HG03097 (cell line): ENCODE measurements at regions not wholly inside any gene's neighbourhood (a gene's known extent, or its start where the extent isn't known, plus 50 kb on each side); places are given as distances from the start of the nearest gene placed in this dataset.
A peak's percentile ranks its signal among the peaks of the same experiment; 100 is the strongest.

ENCODE experiments used
- ATAC-seq: cut with Tn5 transposase; IDR thresholded peaks from one replicate; pipeline ENCODE4 v1.9.1; 2021; ENCODE audit not compliant: unreplicated experiment, low FRiP score

DNA sequence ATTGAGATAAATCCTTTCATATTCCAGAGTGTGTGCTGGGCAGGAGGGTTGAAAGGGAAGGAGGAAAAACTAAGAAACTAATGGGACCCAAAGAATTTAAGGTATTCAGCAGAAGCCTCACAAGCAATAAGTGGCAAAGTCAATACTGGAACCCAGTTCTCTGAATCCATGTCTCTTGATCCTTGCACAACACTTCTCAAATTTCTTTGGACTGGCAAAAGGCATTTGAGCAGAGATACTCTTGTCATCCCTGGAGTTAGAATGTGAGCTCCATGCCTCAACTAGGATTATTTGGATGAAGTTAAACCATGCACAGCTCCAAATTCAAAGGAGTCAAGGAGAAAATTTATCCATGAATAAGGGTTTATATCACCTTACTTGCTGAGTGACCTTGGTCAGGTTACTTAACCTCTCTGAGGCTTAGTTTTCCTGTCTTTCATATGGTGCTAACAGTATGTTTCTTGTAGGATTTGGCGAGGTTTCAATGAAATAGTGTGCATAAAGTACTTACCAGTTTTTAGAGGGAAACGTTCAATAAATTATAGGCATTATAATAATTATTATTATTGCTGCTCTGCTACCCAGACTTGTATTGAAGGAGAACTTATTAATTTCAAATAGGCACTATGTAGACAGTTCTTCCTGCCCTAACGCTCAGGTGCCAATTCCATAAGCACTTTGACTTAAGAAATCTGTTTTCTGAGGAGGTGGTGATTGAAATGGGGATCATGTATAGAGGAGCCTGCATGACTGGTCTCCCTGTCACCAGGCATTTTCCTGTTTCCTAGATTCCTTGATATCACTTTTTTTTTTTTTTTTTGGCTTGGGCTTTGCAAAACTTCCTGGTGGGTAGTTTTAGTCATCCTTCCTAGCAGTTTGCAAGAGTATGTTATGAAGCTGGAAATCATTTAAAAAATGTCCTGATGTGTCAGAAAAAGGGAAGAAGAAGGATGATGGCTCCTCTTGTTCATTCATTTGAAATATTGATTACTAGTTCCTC, 125.0 kb upstream of the JUN start:
- ATAC-seq = no peak

DNA sequence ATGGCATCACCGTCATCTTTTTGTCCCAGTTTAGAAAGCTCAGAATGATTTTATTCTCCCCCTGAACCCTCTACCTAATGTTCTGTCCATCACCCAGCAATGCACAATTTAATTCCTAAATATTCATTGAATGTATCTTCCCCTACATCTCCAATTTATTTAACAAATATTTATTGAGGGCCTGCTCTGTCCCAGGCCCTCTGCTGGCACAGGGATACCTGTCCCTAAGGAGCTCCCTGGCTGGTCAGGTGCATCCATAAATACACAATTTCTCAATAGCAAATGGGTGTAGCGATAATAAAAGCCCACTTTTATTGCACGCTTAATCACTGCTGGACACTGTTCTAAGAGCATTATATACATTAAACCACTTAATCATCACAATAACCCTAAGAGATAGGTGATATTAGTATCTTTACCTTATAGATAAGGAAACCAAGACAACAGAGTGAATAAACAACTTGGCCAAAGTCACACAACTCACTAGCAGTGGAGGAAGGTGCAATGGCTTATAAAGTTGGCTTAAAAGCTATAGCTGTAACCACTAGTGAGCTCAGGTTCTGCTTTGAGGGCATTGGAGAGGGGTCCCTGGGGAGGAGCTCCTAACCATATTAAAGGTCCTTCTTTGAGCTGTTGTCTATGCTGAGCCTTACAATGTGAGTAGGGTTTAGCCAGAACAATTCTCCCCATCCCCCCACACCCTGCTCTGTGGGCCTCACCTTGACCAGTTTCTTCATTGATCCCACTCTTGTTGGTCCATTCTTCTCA, 126.3 kb upstream of the JUN start:
- ATAC-seq = no peak

GRCh38 chr1:58911841-58912499, 128.1 kb upstream of the JUN start:
- no peak for ATAC-seq

DNA sequence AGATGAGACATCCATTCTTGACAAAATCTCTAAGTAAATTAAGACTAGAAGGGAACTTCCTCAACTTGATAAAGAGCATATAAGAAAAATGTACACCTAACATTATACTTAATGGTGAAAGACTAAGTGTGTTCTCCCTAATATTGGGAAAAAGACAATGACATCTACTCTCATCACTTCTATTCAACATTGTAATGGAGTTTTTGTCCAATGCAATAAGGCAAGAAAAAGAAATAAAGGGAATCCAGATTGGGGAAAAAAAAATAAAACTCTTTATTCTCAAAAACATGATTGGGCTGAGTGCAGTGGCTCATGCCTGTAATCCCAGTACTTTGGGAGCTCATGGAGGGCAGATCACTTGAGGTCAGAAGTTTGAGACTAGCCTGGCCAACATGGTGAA, 131.1 kb upstream of the JUN start:
- ATAC-seq = no peak

GRCh38 chr1:58917436-58917835, 133.6 kb upstream of the JUN start:
- ATAC-seq = no peak

DNA sequence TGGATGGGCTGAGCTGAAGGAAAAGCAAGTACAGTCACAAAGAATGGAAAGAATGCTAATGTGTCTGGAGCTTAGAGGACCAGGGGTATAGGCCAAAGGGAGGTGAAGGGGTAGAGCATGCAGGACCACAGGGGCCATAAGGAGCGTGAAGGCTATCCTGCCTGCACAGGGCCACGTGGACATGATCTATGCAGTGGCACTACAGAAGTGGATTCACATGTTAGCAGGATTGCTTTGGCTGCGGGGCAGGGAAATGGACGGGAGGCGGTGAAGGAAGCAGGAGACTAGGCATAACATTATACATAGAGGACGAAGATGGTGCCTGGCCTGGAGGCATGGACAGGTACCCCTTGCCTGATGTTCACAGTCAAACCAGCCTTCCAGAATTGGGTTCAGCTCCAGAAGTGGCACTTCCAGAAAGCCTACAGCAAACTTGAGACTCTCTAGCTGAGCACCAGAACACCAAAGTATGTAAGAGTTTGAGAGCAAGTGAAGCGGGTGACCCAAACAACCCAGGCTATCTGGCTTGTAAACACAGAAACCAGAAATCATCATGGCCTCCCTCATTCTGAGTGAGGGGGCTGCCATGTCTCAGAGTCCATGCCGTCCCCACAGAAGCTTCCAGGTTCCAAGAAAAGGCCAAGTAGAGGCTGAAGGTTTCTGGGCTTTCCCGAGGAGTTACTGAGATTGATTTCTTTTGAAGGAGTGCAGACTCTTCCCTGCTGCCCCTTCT, 135.5 kb upstream of the JUN start:
- ATAC-seq = no peak

- no peak for ATAC-seq
These were observed 136.1 kb upstream of the JUN start for GRCh38 chr1:58919959-58920321.

DNA sequence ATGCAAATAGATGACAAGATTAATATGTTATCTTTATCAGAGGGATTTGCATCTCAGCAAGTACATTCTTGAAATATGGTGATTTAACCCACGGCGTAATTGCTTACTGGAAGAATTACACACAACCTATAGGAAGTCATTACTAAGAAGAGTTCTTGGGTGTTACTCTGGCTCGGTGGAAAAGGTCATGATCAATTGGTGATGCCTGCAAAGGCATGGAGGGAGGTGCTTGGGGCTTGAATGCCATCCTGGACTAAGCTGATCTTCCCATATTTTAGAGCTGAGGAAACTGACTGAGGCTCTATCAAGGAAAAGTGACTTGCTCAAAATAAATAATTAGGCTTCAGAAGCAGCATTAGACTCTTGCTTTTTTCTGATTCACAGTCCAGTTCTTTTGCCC, 137.5 kb upstream of the JUN start:
- no peak for ATAC-seq

GRCh38 chr1:58921751-58922150, 137.9 kb upstream of the JUN start:
- ATAC-seq = no peak

DNA sequence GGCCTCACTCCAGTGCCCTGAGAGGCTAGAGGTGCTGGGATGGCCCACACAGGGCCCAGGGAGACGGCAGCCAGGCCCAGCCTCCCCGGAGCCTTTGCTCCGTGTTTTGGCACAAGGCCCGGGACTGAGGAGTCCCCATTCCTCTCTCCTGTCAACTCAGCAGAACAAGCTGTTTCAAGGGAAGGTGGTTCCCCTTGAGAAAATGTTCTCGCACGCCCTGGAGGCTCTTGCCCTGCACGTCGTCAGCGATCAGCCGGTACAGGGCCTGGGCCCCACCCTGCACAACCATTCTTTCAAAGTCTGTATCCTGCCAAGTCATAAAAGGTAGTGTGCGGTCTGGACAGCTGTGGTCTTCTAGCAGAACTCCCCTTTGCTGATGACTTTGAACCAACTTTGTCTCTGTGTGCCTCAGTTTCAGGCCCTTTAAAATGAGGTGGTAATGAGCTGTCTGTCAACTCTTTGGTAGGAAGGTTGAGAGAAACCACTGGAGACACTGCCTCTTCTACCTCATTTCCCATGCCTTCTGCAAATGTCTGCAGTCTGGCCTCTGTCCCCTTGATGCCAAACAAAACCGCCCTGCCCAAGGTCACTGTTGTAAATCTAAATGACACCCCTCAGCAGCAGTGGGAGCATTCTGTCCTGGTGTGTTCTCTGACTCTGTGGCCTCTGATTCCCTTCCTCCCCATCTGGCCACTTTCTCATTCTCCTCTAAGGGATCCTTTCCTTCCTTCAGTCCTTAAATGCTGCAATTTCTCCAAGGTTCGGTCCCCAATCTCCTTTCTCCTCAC, 138.6 kb upstream of the JUN start:
- peak; percentile 95 for ATAC-seq

- ATAC-seq = no peak
These were observed 139.2 kb upstream of the JUN start for GRCh38 chr1:58923090-58923470.

- ATAC-seq = no peak
These were observed 140.2 kb upstream of the JUN start for GRCh38 chr1:58924016-58924565.

DNA sequence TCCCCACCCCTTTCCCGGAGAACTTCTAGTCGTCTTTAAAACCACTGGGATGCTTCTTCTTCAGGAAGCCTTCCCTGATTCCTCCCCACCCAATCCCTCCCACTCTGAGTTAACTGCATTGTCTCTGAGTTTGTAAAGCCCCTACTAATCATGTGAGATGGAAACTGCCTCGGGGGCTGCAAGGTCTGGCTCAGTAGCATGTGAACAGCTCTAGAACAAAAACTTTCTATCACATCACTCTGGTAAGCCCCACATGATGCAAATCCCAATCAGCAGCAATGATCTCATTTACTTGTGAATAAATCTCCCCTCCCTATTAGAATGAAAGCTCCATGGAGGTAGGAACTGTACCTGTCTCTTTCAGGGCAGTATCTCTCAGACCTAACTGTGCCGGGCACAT, 141.0 kb upstream of the JUN start:
- ATAC-seq = no peak

GRCh38 chr1:58925247-58925646, 141.4 kb upstream of the JUN start:
- ATAC-seq = no peak

DNA sequence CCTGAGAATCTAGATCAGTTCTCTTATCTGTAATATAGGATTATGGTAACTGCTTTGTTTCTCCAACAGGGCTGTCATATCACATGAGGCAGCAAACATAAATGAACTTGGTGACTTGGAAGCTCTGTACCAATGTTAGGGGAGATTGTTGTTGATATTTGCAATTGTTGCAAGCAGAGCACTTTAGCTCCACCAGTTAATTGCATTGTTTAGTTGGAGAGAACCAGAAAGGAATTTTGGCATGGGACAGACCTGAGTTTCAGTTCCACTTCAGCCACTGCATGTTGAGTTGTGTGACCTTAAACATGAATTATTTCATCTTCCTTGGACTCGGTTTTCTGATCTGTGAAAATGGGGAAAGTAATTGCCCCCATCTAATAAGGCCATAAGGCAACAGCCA, 142.3 kb upstream of the JUN start:
- ATAC-seq = no peak

GRCh38 chr1:58927041-58927721, 143.3 kb upstream of the JUN start:
- ATAC-seq = no peak

DNA sequence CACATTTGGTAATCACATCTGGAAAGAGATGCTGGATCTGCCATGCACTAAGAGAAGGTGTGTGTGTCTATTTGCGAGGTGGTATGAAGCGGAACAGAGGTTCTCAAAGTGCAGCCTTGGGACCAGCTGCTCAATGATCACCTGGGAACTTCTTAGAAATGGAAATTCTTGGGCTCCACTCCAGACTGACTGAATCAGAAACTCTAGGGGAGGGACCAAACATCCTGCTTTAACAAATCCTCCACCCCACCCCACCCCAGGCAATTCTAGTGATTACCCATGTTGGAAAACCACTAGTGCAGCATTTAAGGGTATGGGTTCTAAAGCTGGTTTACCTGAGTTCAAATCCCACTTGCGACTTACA, 143.9 kb upstream of the JUN start:
- ATAC-seq = no peak

- ATAC-seq = no peak
These were observed 144.7 kb upstream of the JUN start for GRCh38 chr1:58928514-58928913.

- ATAC-seq = no peak
These were observed 146.0 kb upstream of the JUN start for GRCh38 chr1:58929671-58930325.
